ENCODE measurements at regions not wholly inside any gene's neighbourhood (a gene's known extent, or its start where the extent isn't known, plus 50 kb on each side); places are given as distances from the start of the nearest gene placed in this dataset.
A peak's percentile ranks its signal among the peaks of the same experiment; 100 is the strongest.

DNA sequence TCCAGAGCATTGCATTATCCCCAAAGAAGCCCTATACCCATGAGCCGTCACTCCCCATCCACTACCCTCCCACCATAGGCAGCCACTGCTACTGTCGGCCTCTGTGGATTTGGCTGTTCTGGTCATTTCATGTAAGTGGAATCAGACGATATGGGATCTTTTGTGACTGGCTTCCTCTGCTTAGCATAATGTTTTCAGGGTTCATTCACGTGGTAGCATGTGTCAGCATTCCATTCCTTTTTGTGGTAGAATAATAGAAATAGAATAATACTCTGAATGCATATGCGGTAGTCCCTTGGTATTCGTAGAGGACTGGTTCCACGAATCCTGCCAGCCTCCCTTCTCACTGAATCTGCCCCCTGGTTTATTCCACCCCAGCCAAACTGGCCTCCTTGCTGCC lies 402.6 kb upstream of the SULF2 start:
- TF ChIP-seq FOXP1 (CRISPR knock-in tag; IDR thresholded peaks at IDR 0.05; ENCODE audit: borderline replicate concordance) (no peak), ZNF317 (CRISPR knock-in tag; IDR thresholded peaks at IDR 0.05; ENCODE audit: borderline replicate concordance, low read depth) (no peak), ZNF121 (CRISPR knock-in tag; IDR thresholded peaks at IDR 0.05) (no peak), GTF2I (CRISPR knock-in tag; conservative IDR thresholded peaks at IDR 0.05) (no peak), HMGA2 (CRISPR knock-in tag; IDR thresholded peaks at IDR 0.05) (no peak), FOXK1 (CRISPR knock-in tag; IDR thresholded peaks at IDR 0.05) (no peak), NR2C2 (CRISPR knock-in tag; IDR thresholded peaks at IDR 0.05) (no peak), GABPB1 (CRISPR knock-in tag; IDR thresholded peaks at IDR 0.05) (no peak), NR3C1 (CRISPR knock-in tag; conservative IDR thresholded peaks at IDR 0.05; ENCODE audit: low read depth) (no peak)
- TF ChIP-seq, protein P1, sequence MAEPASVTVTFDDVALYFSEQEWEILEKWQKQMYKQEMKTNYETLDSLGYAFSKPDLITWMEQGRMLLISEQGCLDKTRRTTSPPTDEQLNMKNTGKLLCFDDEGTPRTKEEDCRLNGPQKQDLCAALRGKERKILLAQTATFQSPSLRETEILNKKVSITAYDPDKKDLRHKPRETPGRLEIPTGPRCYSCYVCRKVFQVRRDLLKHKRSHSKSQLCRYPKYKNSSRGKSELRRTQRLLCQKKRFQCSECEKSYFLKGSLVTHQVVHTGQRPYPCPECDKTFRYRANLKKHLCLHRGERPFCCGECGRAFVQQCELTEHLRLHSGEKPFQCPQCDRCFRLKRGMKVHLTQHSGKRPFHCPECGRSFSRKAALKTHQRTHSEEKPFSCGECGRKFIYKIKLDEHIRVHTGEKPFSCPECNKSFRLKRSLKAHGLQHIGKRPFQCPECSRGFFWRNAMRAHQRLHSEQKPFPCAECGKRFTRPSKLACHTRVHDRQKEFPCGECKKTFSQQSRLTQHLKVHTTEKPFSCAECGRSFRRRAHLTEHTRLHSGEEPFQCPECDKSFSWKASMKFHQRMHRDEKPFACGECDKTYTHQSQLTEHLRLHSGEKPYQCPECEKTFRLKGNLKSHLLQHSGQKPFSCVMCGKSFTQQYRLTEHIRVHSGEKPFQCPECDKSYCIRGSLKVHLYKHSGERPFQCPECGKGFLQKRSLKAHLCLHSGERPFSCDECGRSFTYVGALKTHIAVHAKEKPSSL (CRISPR knock-in tag; conservative IDR thresholded peaks at IDR 0.05) = no peak
- TF ChIP-seq, protein P2, sequence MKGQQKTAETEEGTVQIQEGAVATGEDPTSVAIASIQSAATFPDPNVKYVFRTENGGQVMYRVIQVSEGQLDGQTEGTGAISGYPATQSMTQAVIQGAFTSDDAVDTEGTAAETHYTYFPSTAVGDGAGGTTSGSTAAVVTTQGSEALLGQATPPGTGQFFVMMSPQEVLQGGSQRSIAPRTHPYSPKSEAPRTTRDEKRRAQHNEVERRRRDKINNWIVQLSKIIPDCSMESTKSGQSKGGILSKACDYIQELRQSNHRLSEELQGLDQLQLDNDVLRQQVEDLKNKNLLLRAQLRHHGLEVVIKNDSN (CRISPR knock-in tag; IDR thresholded peaks at IDR 0.05) = no peak
- TF ChIP-seq, protein P3, sequence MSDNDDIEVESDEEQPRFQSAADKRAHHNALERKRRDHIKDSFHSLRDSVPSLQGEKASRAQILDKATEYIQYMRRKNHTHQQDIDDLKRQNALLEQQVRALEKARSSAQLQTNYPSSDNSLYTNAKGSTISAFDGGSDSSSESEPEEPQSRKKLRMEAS (CRISPR knock-in tag; IDR thresholded peaks at IDR 0.05) = no peak
- CTCF ChIA-PET = interaction anchor here (0.6 kb wide), 1 partner anchor 9 kb away, joined by 3 read pairs; no protein-coding TSS in a partner anchor
- POLR2A ChIA-PET = no interaction called here
- Mint-ChIP-seq H3K36me3 (no peaks in the 10 kb centered on the region), H3K9me3 (peaks cover 3% of the 10 kb centered on the region; the same call in 1 of the 2 replicates), H3K4me3 (no peak overlapping the region), H3K27me3 (ENCODE audit: low read depth) (peaks cover 4% of the 10 kb centered on the region), H3K4me1 (peaks cover 18% of the 10 kb centered on the region), H3K27ac (no peak overlapping the region)
- ATAC-seq = no peak
- no peak for DNase-seq (ENCODE audit: low spot score)

DNA sequence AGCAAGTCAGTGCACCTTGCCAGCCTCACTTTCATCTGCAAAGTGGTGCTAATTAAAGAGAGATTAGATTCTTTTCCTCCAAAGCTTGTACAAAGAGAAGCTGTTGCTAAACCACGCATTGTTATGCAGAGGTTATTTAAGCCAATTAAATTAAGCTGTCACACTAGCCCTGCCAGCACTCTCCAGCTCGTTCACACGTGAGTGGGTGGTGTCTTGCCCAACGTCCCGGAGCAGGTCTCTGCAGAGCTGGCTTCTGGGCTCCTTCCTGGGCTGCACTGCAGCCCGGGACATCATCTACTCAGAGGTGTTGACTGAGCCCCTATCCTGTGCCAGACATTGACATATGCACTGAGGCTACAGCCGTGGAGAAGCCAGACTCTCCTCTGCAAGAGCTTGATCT lies 401.6 kb upstream of the SULF2 start:
- no peak for DNase-seq (ENCODE audit: low spot score)
- Mint-ChIP-seq H3K4me1 (peaks cover 18% of the 10 kb centered on the region), H3K9me3 (peaks cover 5% of the 10 kb centered on the region; the same call in 1 of the 2 replicates), H3K27ac (no peak overlapping the region), H3K27me3 (ENCODE audit: low read depth) (peaks cover 4% of the 10 kb centered on the region), H3K36me3 (no peaks in the 10 kb centered on the region), H3K4me3 (no peak overlapping the region)
- ChIA-PET CTCF (interaction anchor here (0.6 to 1.2 kb wide), 3 partner anchors 8 to 434 kb away, joined by 3 read pairs; no protein-coding TSS in a partner anchor), POLR2A (no interaction called here)
- peak; percentile 69 for ATAC-seq
- TF ChIP-seq EMX1 (CRISPR knock-in tag; IDR thresholded peaks at IDR 0.05) = no peak
- TF ChIP-seq, protein P4, sequence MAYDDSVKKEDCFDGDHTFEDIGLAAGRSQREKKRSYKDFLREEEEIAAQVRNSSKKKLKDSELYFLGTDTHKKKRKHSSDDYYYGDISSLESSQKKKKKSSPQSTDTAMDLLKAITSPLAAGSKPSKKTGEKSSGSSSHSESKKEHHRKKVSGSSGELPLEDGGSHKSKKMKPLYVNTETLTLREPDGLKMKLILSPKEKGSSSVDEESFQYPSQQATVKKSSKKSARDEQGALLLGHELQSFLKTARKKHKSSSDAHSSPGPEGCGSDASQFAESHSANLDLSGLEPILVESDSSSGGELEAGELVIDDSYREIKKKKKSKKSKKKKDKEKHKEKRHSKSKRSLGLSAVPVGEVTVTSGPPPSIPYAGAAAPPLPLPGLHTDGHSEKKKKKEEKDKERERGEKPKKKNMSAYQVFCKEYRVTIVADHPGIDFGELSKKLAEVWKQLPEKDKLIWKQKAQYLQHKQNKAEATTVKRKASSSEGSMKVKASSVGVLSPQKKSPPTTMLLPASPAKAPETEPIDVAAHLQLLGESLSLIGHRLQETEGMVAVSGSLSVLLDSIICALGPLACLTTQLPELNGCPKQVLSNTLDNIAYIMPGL (CRISPR knock-in tag; IDR thresholded peaks at IDR 0.05) = no peak
- no peak for TF ChIP-seq SMAD3 (CRISPR knock-in tag; IDR thresholded peaks at IDR 0.05; ENCODE audit: borderline replicate concordance)
- TF ChIP-seq, protein P5, sequence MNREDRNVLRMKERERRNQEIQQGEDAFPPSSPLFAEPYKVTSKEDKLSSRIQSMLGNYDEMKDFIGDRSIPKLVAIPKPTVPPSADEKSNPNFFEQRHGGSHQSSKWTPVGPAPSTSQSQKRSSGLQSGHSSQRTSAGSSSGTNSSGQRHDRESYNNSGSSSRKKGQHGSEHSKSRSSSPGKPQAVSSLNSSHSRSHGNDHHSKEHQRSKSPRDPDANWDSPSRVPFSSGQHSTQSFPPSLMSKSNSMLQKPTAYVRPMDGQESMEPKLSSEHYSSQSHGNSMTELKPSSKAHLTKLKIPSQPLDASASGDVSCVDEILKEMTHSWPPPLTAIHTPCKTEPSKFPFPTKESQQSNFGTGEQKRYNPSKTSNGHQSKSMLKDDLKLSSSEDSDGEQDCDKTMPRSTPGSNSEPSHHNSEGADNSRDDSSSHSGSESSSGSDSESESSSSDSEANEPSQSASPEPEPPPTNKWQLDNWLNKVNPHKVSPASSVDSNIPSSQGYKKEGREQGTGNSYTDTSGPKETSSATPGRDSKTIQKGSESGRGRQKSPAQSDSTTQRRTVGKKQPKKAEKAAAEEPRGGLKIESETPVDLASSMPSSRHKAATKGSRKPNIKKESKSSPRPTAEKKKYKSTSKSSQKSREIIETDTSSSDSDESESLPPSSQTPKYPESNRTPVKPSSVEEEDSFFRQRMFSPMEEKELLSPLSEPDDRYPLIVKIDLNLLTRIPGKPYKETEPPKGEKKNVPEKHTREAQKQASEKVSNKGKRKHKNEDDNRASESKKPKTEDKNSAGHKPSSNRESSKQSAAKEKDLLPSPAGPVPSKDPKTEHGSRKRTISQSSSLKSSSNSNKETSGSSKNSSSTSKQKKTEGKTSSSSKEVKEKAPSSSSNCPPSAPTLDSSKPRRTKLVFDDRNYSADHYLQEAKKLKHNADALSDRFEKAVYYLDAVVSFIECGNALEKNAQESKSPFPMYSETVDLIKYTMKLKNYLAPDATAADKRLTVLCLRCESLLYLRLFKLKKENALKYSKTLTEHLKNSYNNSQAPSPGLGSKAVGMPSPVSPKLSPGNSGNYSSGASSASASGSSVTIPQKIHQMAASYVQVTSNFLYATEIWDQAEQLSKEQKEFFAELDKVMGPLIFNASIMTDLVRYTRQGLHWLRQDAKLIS (CRISPR knock-in tag; IDR thresholded peaks at IDR 0.05; ENCODE audit: borderline replicate concordance) = no peak
- TF ChIP-seq FOXJ3 (CRISPR knock-in tag; IDR thresholded peaks at IDR 0.05; ENCODE audit: borderline replicate concordance) = no peak
- no peak for TF ChIP-seq SMAD4 (CRISPR knock-in tag; IDR thresholded peaks at IDR 0.05)
- TF ChIP-seq, protein P6, sequence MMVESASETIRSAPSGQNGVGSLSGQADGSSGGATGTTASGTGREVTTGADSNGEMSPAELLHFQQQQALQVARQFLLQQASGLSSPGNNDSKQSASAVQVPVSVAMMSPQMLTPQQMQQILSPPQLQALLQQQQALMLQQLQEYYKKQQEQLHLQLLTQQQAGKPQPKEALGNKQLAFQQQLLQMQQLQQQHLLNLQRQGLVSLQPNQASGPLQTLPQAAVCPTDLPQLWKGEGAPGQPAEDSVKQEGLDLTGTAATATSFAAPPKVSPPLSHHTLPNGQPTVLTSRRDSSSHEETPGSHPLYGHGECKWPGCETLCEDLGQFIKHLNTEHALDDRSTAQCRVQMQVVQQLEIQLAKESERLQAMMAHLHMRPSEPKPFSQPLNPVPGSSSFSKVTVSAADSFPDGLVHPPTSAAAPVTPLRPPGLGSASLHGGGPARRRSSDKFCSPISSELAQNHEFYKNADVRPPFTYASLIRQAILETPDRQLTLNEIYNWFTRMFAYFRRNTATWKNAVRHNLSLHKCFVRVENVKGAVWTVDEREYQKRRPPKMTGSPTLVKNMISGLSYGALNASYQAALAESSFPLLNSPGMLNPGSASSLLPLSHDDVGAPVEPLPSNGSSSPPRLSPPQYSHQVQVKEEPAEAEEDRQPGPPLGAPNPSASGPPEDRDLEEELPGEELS (CRISPR knock-in tag; IDR thresholded peaks at IDR 0.05) = no peak
- no peak for TF ChIP-seq GTF2I (CRISPR knock-in tag; conservative IDR thresholded peaks at IDR 0.05)
- TF ChIP-seq, protein P7, sequence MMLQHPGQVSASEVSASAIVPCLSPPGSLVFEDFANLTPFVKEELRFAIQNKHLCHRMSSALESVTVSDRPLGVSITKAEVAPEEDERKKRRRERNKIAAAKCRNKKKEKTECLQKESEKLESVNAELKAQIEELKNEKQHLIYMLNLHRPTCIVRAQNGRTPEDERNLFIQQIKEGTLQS (CRISPR knock-in tag; conservative IDR thresholded peaks at IDR 0.05) = no peak
- TF ChIP-seq SP1 (CRISPR knock-in tag; conservative IDR thresholded peaks at IDR 0.05) = no peak
- no peak for TF ChIP-seq ZNF263 (CRISPR knock-in tag; IDR thresholded peaks at IDR 0.05; ENCODE audit: low read depth)
- no peak for TF ChIP-seq FOXK1 (CRISPR knock-in tag; IDR thresholded peaks at IDR 0.05)
- TF ChIP-seq GRHL2 (CRISPR knock-in tag; IDR thresholded peaks at IDR 0.05; ENCODE audit: insufficient replicate concordance, severe bottlenecking) = no peak
